T-helper 1 cell (primary cell): ENCODE measurements at regions not wholly inside any gene's neighbourhood (a gene's known extent, or its start where the extent isn't known, plus 50 kb on each side); places are given as distances from the start of the nearest gene placed in this dataset.

ENCODE experiments used
- DNase-seq, 5 donors: peaks; one replicate each; pipeline ENCODE4 v3.0.0-alpha.2; 2012 to 2020

- DNase-seq = no peak
These were observed 229.0 kb downstream of the SOX11 start for GRCh38 chr2:5921081-5921642.

- no peak for DNase-seq
These were observed 232.1 kb downstream of the SOX11 start for GRCh38 chr2:5923957-5924945.

- DNase-seq = no peak
These were observed 233.4 kb downstream of the SOX11 start for GRCh38 chr2:5925604-5926003.

DNA sequence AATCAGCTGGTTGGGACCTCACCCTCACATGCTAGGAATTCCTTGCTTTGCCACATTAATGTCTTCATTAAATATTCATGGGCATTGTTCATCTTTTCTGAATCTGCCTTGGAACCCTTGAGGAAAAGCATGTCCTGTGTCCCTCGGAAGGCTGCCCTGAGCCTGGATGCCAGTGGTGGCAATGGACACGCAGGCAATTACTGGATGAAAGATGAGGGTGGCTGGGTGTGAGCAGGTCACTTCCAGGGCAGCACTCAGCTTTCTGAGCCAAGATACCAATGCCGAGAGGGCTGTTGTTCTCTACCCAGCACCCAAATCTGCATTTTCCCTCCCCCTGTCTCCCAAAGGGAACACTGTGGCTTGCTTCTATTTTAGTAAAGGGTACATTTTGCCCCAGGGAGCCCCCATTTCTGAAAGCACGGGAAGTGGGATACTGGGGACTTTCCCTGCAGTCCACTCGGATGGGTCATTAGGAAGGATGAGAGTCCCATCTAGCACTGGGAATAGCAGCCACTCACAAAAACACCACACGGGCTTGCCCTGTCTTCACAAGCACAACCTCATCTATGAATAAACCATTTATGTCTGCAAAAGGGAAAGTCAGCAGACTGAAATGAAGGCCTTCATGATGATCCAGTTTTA, 234.8 kb downstream of the SOX11 start:
- no peak for DNase-seq

DNA sequence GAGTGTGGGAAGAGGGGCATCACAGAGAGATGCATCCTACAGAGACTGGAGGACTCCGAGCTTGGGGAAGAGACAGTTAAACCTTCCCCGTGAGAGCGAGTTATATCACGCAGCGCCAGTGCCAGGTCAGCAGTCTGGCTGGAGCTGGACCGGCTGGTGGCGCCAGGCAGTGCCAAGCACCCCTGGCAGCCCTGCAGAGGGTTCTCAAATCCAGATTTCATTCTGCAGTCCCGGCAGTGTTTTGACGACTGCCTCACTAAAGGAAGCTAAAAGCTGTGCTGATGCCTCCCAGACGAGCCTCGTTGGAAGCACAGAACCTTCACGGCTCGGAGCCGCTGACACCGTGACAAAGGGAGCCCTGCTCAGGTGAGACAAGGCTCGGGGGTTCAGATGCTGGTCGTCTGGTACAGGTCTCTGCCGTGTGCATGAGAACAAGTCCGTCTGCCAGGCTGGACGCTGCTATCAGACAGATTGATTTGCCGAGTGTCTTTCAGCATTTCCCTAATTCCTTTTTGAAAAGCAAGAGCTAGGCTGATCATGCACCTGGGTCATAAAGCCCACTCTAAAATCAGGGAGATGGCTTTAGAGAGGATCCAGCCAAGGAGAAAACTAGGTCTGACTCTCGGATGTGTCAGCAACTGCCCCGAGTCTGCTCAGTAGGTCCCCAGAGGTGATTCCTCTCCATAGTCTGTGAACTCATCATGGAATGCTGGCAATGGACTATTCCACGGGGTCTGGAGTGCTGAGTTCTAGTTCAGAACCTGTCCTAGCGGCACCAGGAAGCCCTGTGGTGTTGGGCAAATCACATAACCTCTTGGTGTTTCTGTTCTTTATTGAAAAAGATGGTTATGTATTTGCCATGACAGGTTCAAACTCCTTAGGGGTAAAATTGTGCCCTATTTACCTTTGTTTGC, 240.6 kb downstream of the SOX11 start:
- no peak for DNase-seq

DNA sequence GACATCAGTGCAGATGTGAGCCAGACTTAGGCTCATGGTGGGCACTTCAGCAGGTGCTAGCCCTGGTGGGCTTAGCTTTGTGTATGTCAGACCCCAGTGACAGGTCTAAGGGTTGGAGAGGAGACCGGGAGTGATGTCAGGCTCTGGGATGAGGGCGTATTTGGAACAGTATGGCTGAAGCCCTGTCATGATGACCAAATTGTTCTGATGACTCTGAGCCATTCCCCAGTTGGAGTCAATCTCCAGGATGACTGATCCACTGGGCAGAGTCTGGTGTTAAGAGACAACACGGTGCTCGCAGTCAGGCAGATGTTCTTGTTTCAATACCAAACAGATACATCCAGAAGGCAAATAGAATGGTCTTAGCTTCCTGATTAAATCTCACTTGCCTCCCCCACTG, 241.5 kb downstream of the SOX11 start:
- DNase-seq = no peak

- DNase-seq = no peak
These were observed 245.1 kb downstream of the SOX11 start for GRCh38 chr2:5937321-5937720.

GRCh38 chr2:5937851-5938565, 245.8 kb downstream of the SOX11 start:
- DNase-seq = no peak

GRCh38 chr2:5938566-5938896, 246.3 kb downstream of the SOX11 start:
- no peak for DNase-seq

DNA sequence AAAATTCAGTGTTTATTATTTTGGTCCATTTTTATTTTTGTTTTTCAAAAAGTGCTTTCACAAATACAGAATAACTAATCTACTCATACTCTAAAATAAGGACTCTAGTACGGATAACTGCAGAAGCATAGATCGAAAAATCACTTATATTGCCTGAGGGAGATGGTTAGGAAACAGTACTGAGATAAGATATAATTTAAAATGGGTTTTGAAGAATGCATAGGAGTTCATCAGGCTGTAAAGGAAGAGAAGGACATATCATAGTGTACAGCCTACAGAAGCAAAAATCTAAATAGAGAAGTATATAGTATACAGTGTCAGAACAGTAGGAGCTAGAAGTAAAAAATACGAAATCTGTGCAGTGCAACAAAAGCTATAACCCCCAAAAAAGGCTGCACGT, 247.4 kb downstream of the SOX11 start:
- DNase-seq = no peak

DNA sequence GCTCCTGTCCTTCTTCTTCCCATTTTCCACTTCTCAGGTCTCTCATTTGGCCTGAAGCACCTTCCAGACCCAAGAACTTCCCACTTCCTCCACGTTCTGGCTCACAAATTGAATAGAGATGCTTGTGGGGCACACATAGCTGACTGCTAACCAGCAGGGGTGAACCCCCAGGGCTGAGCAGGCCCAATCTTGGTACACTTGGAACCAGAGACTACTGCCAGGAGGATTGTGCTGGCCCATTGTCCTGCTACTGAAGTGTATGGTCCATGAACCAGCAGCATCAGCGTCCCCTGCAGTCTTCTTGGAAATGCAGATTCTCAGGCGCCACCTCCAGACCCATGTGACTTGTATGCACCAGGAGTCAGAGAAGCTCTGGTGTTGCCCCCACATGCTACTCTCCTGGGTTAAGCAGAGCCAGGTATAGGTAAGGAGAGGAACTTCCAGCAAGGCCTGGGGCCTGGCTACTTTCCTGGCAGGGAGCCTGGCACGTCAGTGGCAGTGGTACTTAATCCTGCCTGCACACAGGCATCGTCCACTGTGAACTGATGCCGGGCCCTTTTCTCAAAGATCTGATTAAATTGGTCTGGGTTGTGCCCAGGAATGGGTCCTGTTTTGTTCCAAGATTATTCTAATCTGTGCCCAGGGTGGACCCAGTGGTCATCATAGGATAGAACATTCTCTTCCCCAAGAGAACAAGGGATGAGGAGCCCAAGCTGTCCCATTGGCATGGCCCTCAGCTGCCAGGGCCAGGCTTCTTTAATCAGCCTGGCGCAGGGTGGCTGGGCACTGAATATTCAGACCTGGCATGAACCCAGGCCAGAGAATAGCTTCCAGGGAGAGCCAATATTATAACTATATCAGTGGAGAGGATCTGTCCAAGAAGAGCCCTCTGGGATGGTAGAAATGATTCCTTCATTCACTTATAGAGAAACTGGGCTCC, 248.7 kb downstream of the SOX11 start:
- DNase-seq = no peak

DNA sequence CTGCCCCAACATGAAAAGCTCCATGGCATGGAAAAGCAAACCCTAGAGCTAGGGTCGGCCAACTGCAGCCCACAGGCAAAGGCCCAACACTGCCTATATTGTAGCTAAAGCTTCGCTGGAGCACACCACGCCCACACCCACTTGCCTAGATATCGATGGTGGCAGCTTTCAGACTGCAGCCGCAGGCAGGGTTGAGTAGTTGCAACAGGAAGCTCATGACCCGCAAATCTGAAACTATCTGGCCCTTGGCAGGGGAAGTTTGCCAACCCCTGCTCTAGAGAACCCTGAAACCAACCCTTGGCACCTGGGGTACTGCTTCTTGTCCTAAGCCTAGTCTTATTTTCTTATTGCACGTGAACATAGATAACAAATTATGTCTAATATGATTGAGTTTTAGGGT, 250.0 kb downstream of the SOX11 start:
- no peak for DNase-seq

GRCh38 chr2:5945742-5946141, 253.6 kb downstream of the SOX11 start:
- DNase-seq = no peak

- DNase-seq = no peak
These were observed 254.3 kb downstream of the SOX11 start for GRCh38 chr2:5946225-5947115.

DNA sequence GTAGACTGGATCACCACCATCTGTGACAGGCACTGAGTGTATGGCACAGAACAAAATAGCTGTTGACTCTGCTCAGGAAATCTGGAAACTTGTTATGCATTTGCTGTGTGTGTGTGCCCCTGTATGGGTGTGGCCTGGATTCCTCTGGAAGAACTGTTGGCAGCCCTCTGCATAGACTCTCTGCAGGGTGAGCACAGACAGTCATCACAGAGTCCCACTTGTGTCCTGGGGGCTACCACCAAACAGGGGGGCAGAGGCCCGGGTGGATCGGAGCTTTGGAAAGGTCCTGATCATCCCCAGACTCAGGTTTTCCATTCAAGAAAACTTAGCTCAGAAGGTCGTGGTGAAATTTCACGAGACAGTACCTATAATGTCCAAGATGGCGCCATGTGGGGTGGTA, 258.6 kb downstream of the SOX11 start:
- no peak for DNase-seq

GRCh38 chr2:5951471-5951870, 259.3 kb downstream of the SOX11 start:
- DNase-seq = no peak

GRCh38 chr2:5953525-5953924, 261.3 kb downstream of the SOX11 start:
- no peak for DNase-seq

- DNase-seq = no peak
These were observed 262.3 kb downstream of the SOX11 start for GRCh38 chr2:5954509-5954908.

DNA sequence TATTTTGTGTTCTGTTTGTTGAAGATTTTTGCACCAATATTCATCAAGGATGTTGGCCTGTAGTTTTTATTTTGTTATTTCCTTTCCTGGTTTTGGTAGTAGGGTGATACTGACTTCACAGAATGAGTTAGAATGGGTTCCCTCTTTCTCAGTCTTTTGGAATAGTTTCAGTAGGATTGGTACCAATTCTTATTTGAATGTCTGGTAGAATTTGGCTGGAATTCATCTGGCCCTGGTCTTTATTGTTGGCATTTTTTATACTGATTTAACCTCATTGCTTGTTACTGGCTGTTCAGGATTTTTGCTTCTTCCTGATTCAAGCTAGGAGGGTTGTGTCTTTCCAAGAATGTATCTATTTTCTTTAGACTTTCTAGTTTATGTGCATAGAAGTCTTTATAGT, 263.7 kb downstream of the SOX11 start:
- DNase-seq = no peak
